SW480 (cell line): ENCODE measurements at regions not wholly inside any gene's neighbourhood (a gene's known extent, or its start where the extent isn't known, plus 50 kb on each side); places are given as distances from the start of the nearest gene placed in this dataset.

ENCODE experiments used
- DNase-seq: peaks from one replicate; pipeline ENCODE4 v3.0.0-alpha.2; 2016; ENCODE audit warnings: low spot score

GRCh38 chr10:105982735-105983134 lies 1181.8 kb downstream of the SORCS1 start:
- DNase-seq: no peak

DNA sequence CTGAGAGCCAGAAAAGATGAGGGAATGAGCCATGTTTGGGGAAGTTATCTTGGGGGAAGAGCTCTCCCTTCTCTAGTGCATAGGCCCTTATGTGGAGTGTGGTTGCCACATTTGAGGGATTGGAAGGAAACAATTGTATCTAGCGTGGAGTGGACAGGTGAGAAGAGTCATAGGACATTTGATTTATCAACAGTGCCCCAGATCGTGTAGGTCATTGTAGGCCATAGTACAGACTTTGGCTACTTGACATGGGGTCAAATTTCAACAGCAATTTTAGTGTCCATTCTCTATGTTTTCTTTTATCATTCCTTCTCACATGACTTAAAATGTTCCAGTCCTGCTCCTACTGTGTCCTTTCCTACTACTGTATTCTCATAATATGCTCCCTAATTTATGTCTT lies 1182.8 kb downstream of the SORCS1 start:
- DNase-seq: no peak

- DNase-seq: peak; percentile 8
Observed at GRCh38 chr10:105974803-105975456, 1189.6 kb downstream of the SORCS1 start.

DNA sequence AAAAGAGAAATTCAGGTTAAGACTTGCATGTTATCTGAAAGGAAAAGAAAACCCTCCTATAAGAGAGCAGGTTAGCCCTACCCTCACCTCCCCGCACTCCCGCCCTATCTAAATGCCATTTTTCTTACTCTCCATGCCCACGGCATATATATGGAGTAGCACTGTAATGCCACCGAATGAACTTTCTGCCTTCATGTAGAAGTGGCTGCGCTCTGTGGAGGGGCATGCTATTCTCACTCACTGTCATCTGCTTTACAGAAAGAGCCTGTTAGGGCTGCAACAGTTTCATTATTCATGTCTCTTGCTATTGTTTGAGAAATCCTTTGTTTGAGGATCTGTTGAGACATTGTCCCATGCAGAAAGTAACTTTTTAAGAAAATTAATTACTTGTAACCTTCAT lies 1190.6 kb downstream of the SORCS1 start:
- DNase-seq: no peak

- DNase-seq: no peak
Observed at GRCh38 chr10:105973360-105973759, 1191.1 kb downstream of the SORCS1 start.

GRCh38 chr10:105971460-105971859 lies 1193.0 kb downstream of the SORCS1 start:
- DNase-seq: no peak

DNA sequence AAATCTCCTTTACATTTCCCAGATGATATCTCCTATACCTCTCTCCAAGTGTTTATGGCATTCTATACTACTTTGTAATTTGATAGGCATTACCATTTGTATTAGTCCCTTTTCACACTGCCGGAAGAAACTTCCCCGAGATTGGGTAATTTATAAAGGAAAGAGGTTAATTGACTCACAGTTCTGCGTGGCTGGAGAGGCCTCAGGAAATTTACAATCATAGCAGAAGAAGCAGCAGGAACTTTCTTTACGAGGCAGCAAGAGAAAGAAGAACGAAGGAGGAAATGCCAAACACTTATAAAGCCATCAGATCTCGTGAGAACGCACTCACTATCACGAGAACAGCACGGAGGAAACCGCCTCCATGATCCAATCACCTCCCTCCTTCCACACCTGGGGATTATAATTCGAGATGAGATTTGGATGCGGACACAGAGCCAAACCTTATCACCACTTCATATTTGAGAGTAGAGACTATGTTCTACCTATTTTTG lies 1194.6 kb downstream of the SORCS1 start:
- no peak for DNase-seq

GRCh38 chr10:105968666-105969065 lies 1195.8 kb downstream of the SORCS1 start:
- no peak for DNase-seq

- DNase-seq: no peak
Observed at GRCh38 chr10:105967256-105967655, 1197.2 kb downstream of the SORCS1 start.

GRCh38 chr10:105965141-105965540 lies 1199.4 kb downstream of the SORCS1 start:
- no peak for DNase-seq

- DNase-seq: no peak
Observed at GRCh38 chr10:105964009-105964408, 1200.5 kb downstream of the SORCS1 start.

DNA sequence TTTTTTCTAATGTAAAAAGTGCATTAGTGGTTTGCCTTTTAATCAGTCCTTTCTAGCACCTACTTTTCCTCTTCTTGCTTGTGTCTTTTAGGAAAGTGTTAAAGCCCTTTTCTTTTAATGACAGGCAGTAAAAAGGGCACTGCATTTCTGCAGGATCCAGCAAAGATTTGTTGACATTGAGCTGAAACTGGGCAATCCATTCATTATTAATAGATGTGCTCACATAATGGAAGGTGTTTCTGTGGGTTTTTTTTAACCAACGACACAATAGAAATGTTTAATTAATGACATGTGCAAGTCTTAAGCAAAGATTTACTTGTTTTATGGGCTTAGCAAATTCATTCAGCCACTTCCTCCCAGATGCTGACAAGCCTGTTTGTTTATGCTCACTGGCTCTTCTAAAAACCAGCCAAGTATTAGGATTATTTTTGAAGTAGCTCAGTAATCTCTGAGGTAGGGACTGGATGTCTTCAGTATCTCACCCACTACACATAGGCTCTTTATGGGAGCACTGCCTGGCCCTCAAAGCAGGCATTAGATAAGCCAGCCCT lies 1201.1 kb downstream of the SORCS1 start:
- no peak for DNase-seq

DNA sequence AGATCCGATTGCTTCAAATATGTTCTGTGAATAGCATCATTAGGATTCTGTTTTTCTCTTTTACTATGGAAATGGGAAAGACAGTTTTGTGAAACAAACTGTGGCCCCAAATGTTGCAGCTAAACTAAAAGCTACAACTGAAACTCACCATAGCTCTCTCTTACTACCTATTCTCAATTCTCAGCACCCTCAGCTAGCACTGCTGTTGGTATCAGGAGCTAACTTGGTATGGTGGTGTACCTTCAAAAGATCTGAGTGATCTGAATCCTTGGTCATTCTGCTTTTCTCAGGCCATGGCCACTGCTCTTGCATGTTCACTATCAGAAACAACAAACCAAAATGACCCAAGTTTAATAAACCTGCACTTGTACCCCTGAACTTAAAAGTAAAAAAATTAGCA lies 1208.0 kb downstream of the SORCS1 start:
- no peak for DNase-seq

DNA sequence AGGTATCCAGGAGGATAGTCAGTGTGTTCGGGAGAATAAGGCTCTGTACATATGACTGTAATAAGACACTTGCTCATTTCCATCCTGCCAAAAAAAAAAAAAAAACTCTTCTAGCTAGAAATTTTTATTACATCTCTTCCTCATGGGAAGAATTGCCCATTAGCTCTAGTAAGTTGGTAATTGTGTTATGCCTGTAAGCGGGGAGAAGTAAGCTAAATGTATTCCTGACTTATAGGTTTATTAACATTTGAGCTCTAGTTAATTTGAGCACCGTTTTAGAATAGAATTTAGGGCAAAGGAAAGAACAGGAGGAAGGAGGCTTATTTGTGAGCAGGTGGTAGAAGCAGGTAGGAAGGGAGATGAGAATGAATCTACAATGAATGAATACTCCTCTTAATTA lies 1210.6 kb downstream of the SORCS1 start:
- no peak for DNase-seq

- DNase-seq: no peak
Observed at GRCh38 chr10:105953056-105953455, 1211.5 kb downstream of the SORCS1 start.

- peak; percentile 1 for DNase-seq
Observed at GRCh38 chr10:105952153-105952552, 1212.4 kb downstream of the SORCS1 start.

- DNase-seq: peak; percentile 47
Observed at GRCh38 chr10:105950410-105950809, 1214.1 kb downstream of the SORCS1 start.

DNA sequence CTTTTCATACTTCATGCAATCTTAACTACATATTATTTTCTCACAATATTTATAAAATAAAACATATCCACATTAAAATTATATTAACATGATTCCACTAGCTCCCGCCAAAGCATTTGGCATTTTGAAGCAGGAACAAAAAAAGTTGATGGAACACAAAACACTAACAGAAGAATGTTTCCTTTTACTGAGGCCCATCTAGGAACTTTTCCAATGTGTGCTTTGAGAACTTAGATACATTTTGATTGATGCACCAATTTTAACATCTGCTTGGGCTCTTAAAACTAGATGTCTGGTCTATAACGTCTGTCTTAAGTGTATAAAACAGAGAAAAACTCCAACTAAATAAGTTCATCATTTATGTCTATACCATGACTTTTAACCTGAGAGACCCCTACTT lies 1214.8 kb downstream of the SORCS1 start:
- no peak for DNase-seq

GRCh38 chr10:105925045-105925785 lies 1239.3 kb downstream of the SORCS1 start:
- no peak for DNase-seq

DNA sequence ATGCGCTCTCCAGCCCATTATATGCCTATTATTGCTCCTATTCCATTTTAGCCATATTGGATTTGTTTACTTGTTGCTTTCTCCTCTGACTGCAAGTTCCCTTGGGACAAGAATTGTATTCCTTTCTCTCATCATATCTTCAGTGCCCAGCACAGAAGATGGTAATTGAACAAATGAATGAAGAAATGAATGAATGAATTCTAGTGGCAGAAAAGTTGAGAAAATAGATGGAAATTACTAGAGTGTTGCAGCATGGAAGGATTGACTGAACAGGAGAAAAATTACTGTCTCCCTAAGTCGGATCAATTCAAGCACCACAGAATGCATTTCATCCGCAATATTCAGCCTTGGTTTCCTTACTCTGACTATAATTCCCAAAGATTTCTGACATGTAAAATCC lies 1243.2 kb downstream of the SORCS1 start:
- DNase-seq: no peak

GRCh38 chr10:105914432-105914831 lies 1250.1 kb downstream of the SORCS1 start:
- no peak for DNase-seq

DNA sequence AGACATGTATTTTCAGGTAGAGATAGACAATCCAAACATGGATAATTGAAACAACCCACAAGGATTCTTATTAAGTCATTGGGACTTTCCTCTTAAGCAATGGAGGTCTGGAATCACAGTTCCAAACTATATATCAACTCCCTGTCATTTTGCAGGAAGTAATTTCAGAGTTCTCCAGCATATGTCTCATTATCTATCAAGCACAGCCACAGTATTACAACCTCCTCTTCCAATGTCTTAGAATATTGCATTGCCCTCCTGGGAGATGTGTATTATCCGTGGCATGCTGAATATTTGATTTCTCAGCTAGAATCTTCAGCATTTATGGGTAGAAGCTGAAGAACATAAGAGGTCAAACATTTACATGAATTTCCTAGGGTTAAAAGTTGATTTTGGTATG lies 1255.8 kb downstream of the SORCS1 start:
- DNase-seq: no peak

DNA sequence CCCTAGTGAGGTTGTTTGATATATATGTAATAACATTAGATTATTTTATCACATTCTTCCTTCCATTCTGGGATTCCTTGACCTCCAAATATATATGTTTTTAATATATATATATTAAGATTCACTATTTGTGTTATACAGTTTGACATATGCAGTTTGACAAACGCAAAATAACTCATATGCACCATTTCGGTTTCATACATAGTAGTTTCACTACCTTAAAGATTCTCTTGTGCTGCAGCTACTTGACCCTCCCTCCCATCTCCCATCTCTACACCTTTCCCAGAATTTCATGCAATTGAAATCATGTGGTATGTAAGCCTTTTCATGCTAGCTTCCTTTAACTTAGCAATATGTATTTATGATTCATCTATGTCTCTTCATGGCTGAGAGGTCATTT lies 1244.4 kb downstream of the SORCS3 start:
- no peak for DNase-seq
